ENCODE measurements at regions not wholly inside any gene's neighbourhood (a gene's known extent, or its start where the extent isn't known, plus 50 kb on each side); places are given as distances from the start of the nearest gene placed in this dataset.

DNA sequence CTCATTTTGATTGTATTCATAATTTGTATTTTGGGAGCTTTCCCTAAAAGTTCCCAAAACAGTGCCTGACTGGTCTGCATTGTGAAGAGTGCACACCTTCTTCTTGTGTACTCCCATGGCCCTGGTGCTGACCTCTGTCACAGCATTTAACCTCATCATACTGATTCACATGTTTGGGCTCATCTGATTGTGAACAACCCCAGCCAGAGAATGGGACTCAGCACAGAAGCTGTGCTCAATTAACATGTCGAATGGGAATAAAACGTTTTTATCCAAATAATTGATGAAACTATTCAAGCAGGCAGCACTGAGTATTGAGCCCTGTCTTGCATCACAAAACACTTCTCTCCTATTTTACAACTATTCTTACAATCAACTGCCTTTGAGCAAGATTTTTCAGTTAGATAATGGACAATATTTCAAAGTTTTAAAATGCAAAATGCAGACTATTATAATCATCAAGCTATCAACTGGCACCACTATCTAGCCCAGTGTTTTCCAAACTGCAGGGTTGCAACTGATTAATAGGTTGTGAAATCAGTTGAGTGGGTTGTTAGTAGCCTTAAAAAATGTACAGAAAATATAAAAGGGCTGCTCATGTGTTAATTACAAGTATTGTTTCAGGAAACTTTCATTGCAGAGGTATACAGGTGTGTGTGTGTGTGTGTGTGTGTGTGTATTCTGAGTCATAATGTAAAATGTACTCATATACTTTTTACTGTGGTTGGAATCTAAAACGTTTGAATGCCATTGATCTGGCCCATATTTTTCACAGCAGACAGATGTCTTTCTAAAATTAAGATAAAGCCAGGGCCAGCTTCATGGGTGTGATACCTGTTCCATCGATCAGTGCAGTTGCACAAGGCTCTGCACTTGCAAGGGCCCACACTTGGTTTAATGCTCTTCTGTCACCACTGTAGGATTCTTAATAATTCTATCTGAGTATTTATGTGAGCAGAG, 190.5 kb downstream of the PIK3R1 start (continued):
- TF ChIP-seq GATA2 (CRISPR knock-in tag; IDR thresholded peaks at IDR 0.05) = no peak
- no peak for TF ChIP-seq MXI1 (IDR thresholded peaks at IDR 0.05; ENCODE audit: low read depth, low read length)
- no peak for TF ChIP-seq JUND (IDR thresholded peaks at IDR 0.05)
- TF ChIP-seq NRF1 (IDR thresholded peaks at IDR 0.05; ENCODE audit: low read depth, low read length) = no peak
- no peak for TF ChIP-seq RFX5 (IDR thresholded peaks at IDR 0.05; ENCODE audit: low read length)
- TF ChIP-seq ELF1 (IDR thresholded peaks at IDR 0.05) = no peak
- no peak for TF ChIP-seq POLR2AphosphoS5 (IDR thresholded peaks at IDR 0.05; ENCODE audit: low read depth, low read length)

DNA sequence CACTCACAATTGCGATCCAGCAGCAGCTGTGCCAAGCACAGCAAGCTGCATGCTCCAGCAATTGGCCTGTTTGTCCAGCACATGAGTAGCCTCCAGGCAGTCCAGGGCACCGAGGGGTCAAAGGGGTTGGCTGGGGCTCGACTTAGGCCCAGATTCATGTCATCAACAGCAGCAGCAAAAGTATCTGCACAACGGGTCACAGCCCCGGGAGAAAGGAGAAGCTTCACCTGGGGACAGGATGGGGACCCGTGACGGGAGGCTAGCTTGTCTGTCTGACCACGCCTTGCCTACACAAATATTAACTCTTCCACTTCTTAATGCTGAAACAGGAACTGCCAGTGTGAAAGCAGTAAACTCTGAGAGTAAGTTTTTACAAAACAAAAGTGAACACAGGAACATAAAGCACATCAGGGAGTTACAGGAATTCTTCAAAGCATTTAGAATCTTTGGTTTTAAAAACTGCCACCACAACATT, 191.2 kb downstream of the PIK3R1 start:
- Histone ChIP-seq H3K27me3 (ENCODE audit: insufficient read depth) (no peaks in the 10 kb centered on the region), H3K79me2 (ENCODE audit: insufficient read depth) (no peaks in the 10 kb centered on the region), H3K27ac (ENCODE audit: low read depth in 2 of 2, low read length in 1 of 2) (peak overlapping the region in 1 of 2 experiments; percentile 84; a peak in 2 of 4 replicates), H4K20me1 (ENCODE audit: insufficient read depth) (no peaks in the 10 kb centered on the region), H3K4me1 (ENCODE audit: control insufficient read depth in 1 of 2, insufficient read depth in 2 of 2, low read depth in 1 of 2, low read length in 1 of 2) (peaks cover 0 to 15% of the 10 kb centered on the region in 2 experiments; a peak in 3 of 4 replicates), H3F3A (replicated peaks; ENCODE audit: insufficient read depth) (no peaks in the 10 kb centered on the region), H3K4me2 (no peak overlapping the region), H2AFZ (ENCODE audit: low read depth) (0 out of 2 replicates have a peak overlapping the region, but pooled peaks have one; percentile 41), H3K9me3 (no peaks in the 10 kb centered on the region), H3K9me2 (no peaks in the 10 kb centered on the region), H3K9ac (no peak overlapping the region), H3K36me3 (replicated peaks in 1 of 2; ENCODE audit: control insufficient read depth in 1 of 2, insufficient read depth in 2 of 2, low read length in 1 of 2) (no peaks in the 10 kb centered on the region), H3K4me3 (ENCODE audit: low read depth in 2 of 2, low read length in 1 of 2) (no peak overlapping the region)
- CTCF ChIA-PET = interaction anchor here (0.8 kb wide), 1 partner anchor 21 kb away, joined by 3 read pairs; no protein-coding TSS in a partner anchor
- 54% methylated on average over 8 of the region's 8 CpGs for WGBS (ENCODE audit: low lambda C conversion rate)
- no peak for TF ChIP-seq CHD2 (IDR thresholded peaks at IDR 0.05; ENCODE audit: low read length, partially characterized antibody)
- no peak for TF ChIP-seq PBX3 (IDR thresholded peaks at IDR 0.05)
- peak; percentile 24; the same call in 1 of the 2 replicates for TF ChIP-seq RAD21 (IDR thresholded peaks at IDR 0.05; ENCODE audit: low read length)
- TF ChIP-seq MXI1 (IDR thresholded peaks at IDR 0.05; ENCODE audit: low read depth, low read length) = peak; percentile 35; the same call in 1 of the 2 replicates
- TF ChIP-seq NRF1 (IDR thresholded peaks at IDR 0.05; ENCODE audit: low read depth, low read length) = no peak
- 0 out of 2 replicates have a peak, but pooled peaks have one; percentile 25 for TF ChIP-seq FOXJ3 (CRISPR knock-in tag; IDR thresholded peaks at IDR 0.05)
- TF ChIP-seq RCOR1 (IDR thresholded peaks at IDR 0.05; ENCODE audit: low read length) = peak; percentile 38; the same call in 1 of the 2 replicates
- peak; percentile 37 for DNase-seq
- POLR2A ChIA-PET = no interaction called here
